SK-N-SH treated with all-trans-retinoic acid at 6 μM for 48 hours (cell line): ENCODE measurements at regions not wholly inside any gene's neighbourhood (a gene's known extent, or its start where the extent isn't known, plus 50 kb on each side); places are given as distances from the start of the nearest gene placed in this dataset.

Experiments used
- ESRRG ChIP-seq: fragments of 250-450 bp; sonication (Bioruptor Pico); IDR thresholded peaks from 2 replicates; pipeline ENCODE4 v1.6.1; 2021; ENCODE audit warnings: mild to moderate bottlenecking
- ISL1 ChIP-seq: fragments of 250-450 bp; sonication (Bioruptor Pico); IDR thresholded peaks from 2 replicates; pipeline ENCODE4 v2.1.2; 2022; ENCODE audit warnings: mild to moderate bottlenecking, moderate library complexity
- RARB ChIP-seq: fragments of 250-450 bp; sonication (Bioruptor Pico); IDR thresholded peaks from 2 replicates; pipeline ENCODE4 v1.8.0; 2021; ENCODE audit warnings: mild to moderate bottlenecking, moderate library complexity
- ZFP30 ChIP-seq: fragments of 450-650 bp; formaldehyde crosslinking; IDR thresholded peaks from 2 replicates; pipeline ENCODE4 v1.5.0; 2022; ENCODE audit warnings: mild to moderate bottlenecking, moderate library complexity
- TF ChIP-seq, protein P1 (sequence below): fragments of 250-450 bp; sonication (Bioruptor Pico); IDR thresholded peaks from 2 replicates; pipeline ENCODE4 v1.8.0; 2020; ENCODE audit warnings: mild to moderate bottlenecking, moderate library complexity, borderline replicate concordance

- TF ChIP-seq ISL1 (no peak), ESRRG (CRISPR knock-in tag) (no peak), ZFP30 (no peak), RARB (no peak)
- TF ChIP-seq, protein P1, sequence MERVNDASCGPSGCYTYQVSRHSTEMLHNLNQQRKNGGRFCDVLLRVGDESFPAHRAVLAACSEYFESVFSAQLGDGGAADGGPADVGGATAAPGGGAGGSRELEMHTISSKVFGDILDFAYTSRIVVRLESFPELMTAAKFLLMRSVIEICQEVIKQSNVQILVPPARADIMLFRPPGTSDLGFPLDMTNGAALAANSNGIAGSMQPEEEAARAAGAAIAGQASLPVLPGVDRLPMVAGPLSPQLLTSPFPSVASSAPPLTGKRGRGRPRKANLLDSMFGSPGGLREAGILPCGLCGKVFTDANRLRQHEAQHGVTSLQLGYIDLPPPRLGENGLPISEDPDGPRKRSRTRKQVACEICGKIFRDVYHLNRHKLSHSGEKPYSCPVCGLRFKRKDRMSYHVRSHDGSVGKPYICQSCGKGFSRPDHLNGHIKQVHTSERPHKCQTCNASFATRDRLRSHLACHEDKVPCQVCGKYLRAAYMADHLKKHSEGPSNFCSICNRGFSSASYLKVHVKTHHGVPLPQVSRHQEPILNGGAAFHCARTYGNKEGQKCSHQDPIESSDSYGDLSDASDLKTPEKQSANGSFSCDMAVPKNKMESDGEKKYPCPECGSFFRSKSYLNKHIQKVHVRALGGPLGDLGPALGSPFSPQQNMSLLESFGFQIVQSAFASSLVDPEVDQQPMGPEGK (CRISPR knock-in tag) = no peak
Observed at GRCh38 chr18:40249390-40250080, 1705.5 kb upstream of the PIK3C3 start.
